Liver (tissue), 8 donors: ENCODE measurements at regions not wholly inside any gene's neighbourhood (a gene's known extent, or its start where the extent isn't known, plus 50 kb on each side); places are given as distances from the start of the nearest gene placed in this dataset.

Source experiments
- DNase-seq: peaks from one replicate; pipeline ENCODE4 v3.0.0-alpha.2; 2017; ENCODE audit warnings: low spot score
- H3K27ac ChIP-seq, 2 donors: one replicate each; pipeline ENCODE4 v1.7.0; 2013; ENCODE audit warnings: inconsistent platforms in 2 of 2, low read length in 2 of 2, control low read depth in 1 of 2, low read depth in 1 of 2, mild to moderate bottlenecking in 1 of 2
- H3K27me3 ChIP-seq, 4 donors: one replicate each; pipeline versions ENCODE4 v1.6.1 to v1.7.0; 2013; ENCODE audit warnings: low read length in 3 of 4, inconsistent platforms in 1 of 4, mild to moderate bottlenecking in 1 of 4, moderate library complexity in 1 of 4; ENCODE audit not compliant: control insufficient read depth in 4 of 4, insufficient read depth in 4 of 4
- H3K36me3 ChIP-seq, 4 donors: one replicate each; pipeline versions ENCODE4 v1.6.1 to v1.7.0; 2013; ENCODE audit warnings: low read length in 3 of 4, mild to moderate bottlenecking in 3 of 4, low read depth in 1 of 4, moderate library complexity in 1 of 4; ENCODE audit not compliant: control insufficient read depth in 4 of 4, insufficient read depth in 3 of 4
- H3K4me1 ChIP-seq, 4 donors: one replicate each; pipeline versions ENCODE4 v1.6.1 to v1.7.0; 2013; ENCODE audit warnings: low read length in 3 of 4, mild to moderate bottlenecking in 3 of 4, moderate library complexity in 1 of 4; ENCODE audit not compliant: control insufficient read depth in 4 of 4, insufficient read depth in 4 of 4
- H3K4me3 ChIP-seq, 3 donors: one replicate each; pipeline versions ENCODE4 v1.6.1 to v1.7.0; 2013; ENCODE audit warnings: low read length in 3 of 3, control low read depth in 1 of 3, low read depth in 1 of 3, mild to moderate bottlenecking in 1 of 3
- H3K9ac ChIP-seq, 2 donors: one replicate each; pipeline ENCODE4 v1.7.0; 2013; ENCODE audit warnings: low read length in 2 of 2, mild to moderate bottlenecking in 2 of 2, moderate library complexity in 2 of 2, control low read depth in 1 of 2, low read depth in 1 of 2
- H3K9me3 ChIP-seq, 4 donors: one replicate each; pipeline versions ENCODE4 v1.6.1 to v1.7.0; 2013; ENCODE audit warnings: low read length in 3 of 4; ENCODE audit not compliant: control insufficient read depth in 4 of 4
- EGR1 ChIP-seq, 2 donors: IDR thresholded peaks; 2 replicates each; pipeline ENCODE4 v1.6.1; 2016 to 2018; ENCODE audit warnings: antibody characterized with exemption in 2 of 2, low read depth in 2 of 2
- FOXA1 ChIP-seq: IDR thresholded peaks from 2 replicates; pipeline ENCODE4 v1.6.1; 2016; ENCODE audit warnings: antibody characterized with exemption
- FOXA2 ChIP-seq: IDR thresholded peaks from 2 replicates; pipeline ENCODE4 v1.6.1; 2016; ENCODE audit warnings: antibody characterized with exemption
- GABPA ChIP-seq, 2 donors: IDR thresholded peaks in 1 of 2; conservative IDR thresholded peaks in 1 of 2; 2 replicates each; pipeline ENCODE4 v1.6.1; 2016; ENCODE audit warnings: antibody characterized with exemption in 2 of 2, mild to moderate bottlenecking in 1 of 2, moderate library complexity in 1 of 2
- NR2F2 ChIP-seq: IDR thresholded peaks from 2 replicates; pipeline ENCODE4 v1.6.1; 2016; ENCODE audit warnings: antibody characterized with exemption
- RAD21 ChIP-seq, 2 donors: IDR thresholded peaks; 2 replicates each; pipeline ENCODE4 v1.6.1; 2016; ENCODE audit warnings: antibody characterized with exemption in 2 of 2, mild to moderate bottlenecking in 2 of 2
- SP1 ChIP-seq: IDR thresholded peaks from 2 replicates; pipeline ENCODE4 v1.6.1; 2018; ENCODE audit warnings: antibody characterized with exemption, mild to moderate bottlenecking
- TAF1 ChIP-seq: conservative IDR thresholded peaks from 2 replicates; pipeline ENCODE4 v1.6.1; 2016; ENCODE audit warnings: antibody characterized with exemption, mild to moderate bottlenecking
- YY1 ChIP-seq: IDR thresholded peaks from 2 replicates; pipeline ENCODE4 v1.6.1; 2016; ENCODE audit warnings: antibody characterized with exemption, mild to moderate bottlenecking
- WGBS: extraction: QIAGEN DNeasy Blood & Tissue Kit; methylation state at CpG from one replicate; pipeline ENCODE4 v1.1.7; 2013; 5-methylcytosine and 5-hydroxymethylcytosine counted together
- TF ChIP-seq, protein P1 (sequence below): fragments of 150-350 bp; IDR thresholded peaks from 2 replicates; pipeline ENCODE4 v1.5.1; 2017; ENCODE audit warnings: improper control_type of control experiment, low read depth, low read length; ENCODE audit not compliant: missing input control
- TF ChIP-seq, protein P2 (sequence below): IDR thresholded peaks from 2 replicates; pipeline ENCODE4 v1.6.1; 2016; ENCODE audit warnings: antibody characterized with exemption
- TF ChIP-seq, protein P3 (sequence below): IDR thresholded peaks from 2 replicates; pipeline ENCODE4 v1.6.1; 2016; ENCODE audit warnings: antibody characterized with exemption
- TF ChIP-seq, protein P4 (sequence below): IDR thresholded peaks from 2 replicates; pipeline ENCODE4 v1.6.1; 2016; ENCODE audit warnings: antibody characterized with exemption
- TF ChIP-seq, protein P5 (sequence below): IDR thresholded peaks from 2 replicates; pipeline ENCODE4 v1.6.1; 2016; ENCODE audit warnings: antibody characterized with exemption, mild to moderate bottlenecking
- donor health status: healthy.
- donor health status: healthy.
- donor health status: healthy.
- donor health status: healthy.
- donor health status: healthy.

DNA sequence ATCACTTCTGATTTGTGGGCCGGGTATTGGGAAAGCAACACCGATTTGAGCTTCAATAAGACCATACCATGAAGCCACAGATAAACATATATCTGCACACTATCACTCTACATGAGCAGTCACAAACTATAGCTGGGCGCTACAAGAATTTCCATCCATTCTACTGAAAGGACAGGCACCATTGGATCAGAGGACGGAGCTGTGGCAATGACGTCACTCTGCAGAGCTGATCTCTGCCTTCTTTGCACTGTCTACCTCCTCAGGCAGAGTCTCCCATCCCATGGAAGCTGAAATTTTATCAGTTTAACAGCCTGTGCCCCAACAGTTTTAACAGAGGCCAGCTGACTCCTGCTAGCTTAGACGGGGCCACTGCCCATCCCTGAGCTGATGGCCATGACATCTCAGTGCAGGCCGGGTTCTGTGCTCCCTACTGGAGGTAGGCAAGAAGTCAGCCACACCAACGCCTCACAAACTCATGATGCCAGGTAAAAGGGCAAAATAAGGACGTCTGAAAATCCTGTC, 389.6 kb upstream of the SALL3 start:
- DNase-seq: peak; percentile 9
- Histone ChIP-seq H3K27me3 (peaks cover 0 to 2% (median 1%) of the 10 kb centered on the region in 4 donors), H3K4me1 (no peaks in the 10 kb centered on the region), H3K36me3 (no peaks in the 10 kb centered on the region), H3K9ac (no peak overlapping the region), H3K27ac (no peak overlapping the region), H3K4me3 (no peak overlapping the region), H3K9me3 (peaks cover 0 to 4% (median under 1%) of the 10 kb centered on the region in 4 donors)
- TF ChIP-seq YY1: no peak
- TF ChIP-seq NR2F2: no peak
- TF ChIP-seq FOXA2: no peak
- no peak for TF ChIP-seq TAF1
- TF ChIP-seq SP1: no peak
- TF ChIP-seq EGR1 (IDR thresholded peaks at IDR 0.05; ENCODE audit: low read depth in 2 of 2): no peak
- no peak for TF ChIP-seq GABPA (IDR thresholded peaks at IDR 0.05 in 1 of 2, conservative IDR thresholded peaks at IDR 0.05 in 1 of 2)
- TF ChIP-seq FOXA1: no peak
- TF ChIP-seq, protein P1, sequence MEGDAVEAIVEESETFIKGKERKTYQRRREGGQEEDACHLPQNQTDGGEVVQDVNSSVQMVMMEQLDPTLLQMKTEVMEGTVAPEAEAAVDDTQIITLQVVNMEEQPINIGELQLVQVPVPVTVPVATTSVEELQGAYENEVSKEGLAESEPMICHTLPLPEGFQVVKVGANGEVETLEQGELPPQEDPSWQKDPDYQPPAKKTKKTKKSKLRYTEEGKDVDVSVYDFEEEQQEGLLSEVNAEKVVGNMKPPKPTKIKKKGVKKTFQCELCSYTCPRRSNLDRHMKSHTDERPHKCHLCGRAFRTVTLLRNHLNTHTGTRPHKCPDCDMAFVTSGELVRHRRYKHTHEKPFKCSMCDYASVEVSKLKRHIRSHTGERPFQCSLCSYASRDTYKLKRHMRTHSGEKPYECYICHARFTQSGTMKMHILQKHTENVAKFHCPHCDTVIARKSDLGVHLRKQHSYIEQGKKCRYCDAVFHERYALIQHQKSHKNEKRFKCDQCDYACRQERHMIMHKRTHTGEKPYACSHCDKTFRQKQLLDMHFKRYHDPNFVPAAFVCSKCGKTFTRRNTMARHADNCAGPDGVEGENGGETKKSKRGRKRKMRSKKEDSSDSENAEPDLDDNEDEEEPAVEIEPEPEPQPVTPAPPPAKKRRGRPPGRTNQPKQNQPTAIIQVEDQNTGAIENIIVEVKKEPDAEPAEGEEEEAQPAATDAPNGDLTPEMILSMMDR: no peak
- TF ChIP-seq, protein P2, sequence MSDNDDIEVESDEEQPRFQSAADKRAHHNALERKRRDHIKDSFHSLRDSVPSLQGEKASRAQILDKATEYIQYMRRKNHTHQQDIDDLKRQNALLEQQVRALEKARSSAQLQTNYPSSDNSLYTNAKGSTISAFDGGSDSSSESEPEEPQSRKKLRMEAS: no peak
- TF ChIP-seq, protein P3, sequence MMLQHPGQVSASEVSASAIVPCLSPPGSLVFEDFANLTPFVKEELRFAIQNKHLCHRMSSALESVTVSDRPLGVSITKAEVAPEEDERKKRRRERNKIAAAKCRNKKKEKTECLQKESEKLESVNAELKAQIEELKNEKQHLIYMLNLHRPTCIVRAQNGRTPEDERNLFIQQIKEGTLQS: no peak
- 70% methylated on average over 9 of the region's 9 CpGs for WGBS

DNA sequence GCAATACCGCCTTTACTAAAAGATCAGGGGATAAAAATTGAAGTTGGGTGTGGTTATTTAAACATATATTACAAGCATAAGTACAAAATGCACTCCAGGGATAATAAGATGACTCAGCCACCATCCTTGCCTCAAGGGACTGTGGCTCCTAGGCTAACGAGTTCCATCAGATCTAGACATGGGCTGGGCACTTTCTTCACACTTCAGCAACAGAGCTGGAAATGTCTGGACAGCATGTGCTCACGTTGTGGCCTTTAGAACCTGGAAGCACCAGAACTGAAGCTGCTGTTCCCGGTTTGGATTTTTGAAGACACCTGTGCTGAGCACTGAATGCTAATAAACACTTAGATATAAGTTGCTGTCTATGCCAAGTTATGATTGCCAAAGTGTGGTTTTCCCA, 384.2 kb upstream of the SALL3 start:
- WGBS: 67% methylated on average over 4 of the region's 4 CpGs
- Histone ChIP-seq H3K4me1 (no peaks in the 10 kb centered on the region), H3K4me3 (no peak overlapping the region), H3K36me3 (no peaks in the 10 kb centered on the region), H3K9ac (no peak overlapping the region), H3K27ac (no peak overlapping the region), H3K27me3 (no peaks in the 10 kb centered on the region), H3K9me3 (peaks cover 0 to 7% (median under 1%) of the 10 kb centered on the region in 4 donors)
- no peak for DNase-seq
- TF ChIP-seq, protein P2: no peak

DNA sequence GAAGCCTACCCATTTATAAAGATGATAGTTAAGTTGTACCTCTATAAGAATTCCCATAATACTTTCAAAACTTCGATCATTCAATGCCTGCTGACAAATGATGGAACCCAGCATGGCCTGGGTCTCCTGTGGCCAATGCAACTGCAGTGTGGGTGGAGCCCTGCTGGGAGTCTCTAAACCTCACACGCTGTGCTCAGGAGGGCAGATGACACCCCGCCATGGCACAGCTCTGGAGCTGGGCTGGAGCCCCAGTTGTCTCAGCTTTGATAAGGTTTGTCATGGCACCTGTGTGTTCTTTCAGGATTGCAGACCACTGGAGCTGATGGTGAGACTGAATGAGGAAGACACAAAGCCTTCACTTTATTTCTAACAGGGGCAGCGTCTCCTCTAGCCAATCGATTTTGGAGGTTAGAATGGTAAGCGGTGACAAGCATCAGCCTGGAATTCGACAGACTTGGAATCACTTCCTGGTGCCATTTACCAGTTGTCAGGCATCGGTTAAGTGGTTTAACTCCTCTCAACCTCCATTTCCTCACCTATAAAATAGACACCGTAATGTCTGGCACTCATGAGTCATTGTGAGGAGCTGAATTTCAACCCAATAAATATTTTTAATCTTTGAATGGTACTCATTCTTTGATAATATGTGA, 383.6 kb upstream of the SALL3 start:
- no peak overlapping the region for H3K9ac ChIP-seq
- H3K4me1 ChIP-seq: no peaks in the 10 kb centered on the region
- H3K27ac ChIP-seq: no peak overlapping the region
- H3K36me3 ChIP-seq: no peaks in the 10 kb centered on the region
- no peaks in the 10 kb centered on the region for H3K27me3 ChIP-seq
- 68% methylated on average over 9 of the region's 9 CpGs for WGBS
- no peak overlapping the region for H3K4me3 ChIP-seq
- peaks cover 0 to 7% (median under 1%) of the 10 kb centered on the region in 4 donors for H3K9me3 ChIP-seq
- TF ChIP-seq SP1 (no peak), RAD21 (IDR thresholded peaks at IDR 0.05) (no peak), FOXA2 (no peak), NR2F2 (no peak), EGR1 (IDR thresholded peaks at IDR 0.05; ENCODE audit: low read depth in 2 of 2) (no peak), YY1 (no peak), GABPA (IDR thresholded peaks at IDR 0.05 in 1 of 2, conservative IDR thresholded peaks at IDR 0.05 in 1 of 2) (no peak)
- TF ChIP-seq, protein P3: no peak
- TF ChIP-seq, protein P4, sequence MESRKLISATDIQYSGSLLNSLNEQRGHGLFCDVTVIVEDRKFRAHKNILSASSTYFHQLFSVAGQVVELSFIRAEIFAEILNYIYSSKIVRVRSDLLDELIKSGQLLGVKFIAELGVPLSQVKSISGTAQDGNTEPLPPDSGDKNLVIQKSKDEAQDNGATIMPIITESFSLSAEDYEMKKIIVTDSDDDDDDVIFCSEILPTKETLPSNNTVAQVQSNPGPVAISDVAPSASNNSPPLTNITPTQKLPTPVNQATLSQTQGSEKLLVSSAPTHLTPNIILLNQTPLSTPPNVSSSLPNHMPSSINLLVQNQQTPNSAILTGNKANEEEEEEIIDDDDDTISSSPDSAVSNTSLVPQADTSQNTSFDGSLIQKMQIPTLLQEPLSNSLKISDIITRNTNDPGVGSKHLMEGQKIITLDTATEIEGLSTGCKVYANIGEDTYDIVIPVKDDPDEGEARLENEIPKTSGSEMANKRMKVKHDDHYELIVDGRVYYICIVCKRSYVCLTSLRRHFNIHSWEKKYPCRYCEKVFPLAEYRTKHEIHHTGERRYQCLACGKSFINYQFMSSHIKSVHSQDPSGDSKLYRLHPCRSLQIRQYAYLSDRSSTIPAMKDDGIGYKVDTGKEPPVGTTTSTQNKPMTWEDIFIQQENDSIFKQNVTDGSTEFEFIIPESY: no peak
- TF ChIP-seq, protein P1: no peak
- TF ChIP-seq, protein P5, sequence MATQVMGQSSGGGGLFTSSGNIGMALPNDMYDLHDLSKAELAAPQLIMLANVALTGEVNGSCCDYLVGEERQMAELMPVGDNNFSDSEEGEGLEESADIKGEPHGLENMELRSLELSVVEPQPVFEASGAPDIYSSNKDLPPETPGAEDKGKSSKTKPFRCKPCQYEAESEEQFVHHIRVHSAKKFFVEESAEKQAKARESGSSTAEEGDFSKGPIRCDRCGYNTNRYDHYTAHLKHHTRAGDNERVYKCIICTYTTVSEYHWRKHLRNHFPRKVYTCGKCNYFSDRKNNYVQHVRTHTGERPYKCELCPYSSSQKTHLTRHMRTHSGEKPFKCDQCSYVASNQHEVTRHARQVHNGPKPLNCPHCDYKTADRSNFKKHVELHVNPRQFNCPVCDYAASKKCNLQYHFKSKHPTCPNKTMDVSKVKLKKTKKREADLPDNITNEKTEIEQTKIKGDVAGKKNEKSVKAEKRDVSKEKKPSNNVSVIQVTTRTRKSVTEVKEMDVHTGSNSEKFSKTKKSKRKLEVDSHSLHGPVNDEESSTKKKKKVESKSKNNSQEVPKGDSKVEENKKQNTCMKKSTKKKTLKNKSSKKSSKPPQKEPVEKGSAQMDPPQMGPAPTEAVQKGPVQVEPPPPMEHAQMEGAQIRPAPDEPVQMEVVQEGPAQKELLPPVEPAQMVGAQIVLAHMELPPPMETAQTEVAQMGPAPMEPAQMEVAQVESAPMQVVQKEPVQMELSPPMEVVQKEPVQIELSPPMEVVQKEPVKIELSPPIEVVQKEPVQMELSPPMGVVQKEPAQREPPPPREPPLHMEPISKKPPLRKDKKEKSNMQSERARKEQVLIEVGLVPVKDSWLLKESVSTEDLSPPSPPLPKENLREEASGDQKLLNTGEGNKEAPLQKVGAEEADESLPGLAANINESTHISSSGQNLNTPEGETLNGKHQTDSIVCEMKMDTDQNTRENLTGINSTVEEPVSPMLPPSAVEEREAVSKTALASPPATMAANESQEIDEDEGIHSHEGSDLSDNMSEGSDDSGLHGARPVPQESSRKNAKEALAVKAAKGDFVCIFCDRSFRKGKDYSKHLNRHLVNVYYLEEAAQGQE: no peak
- no peak for DNase-seq
